ENCODE measurements at regions not wholly inside any gene's neighbourhood (a gene's known extent, or its start where the extent isn't known, plus 50 kb on each side); places are given as distances from the start of the nearest gene placed in this dataset.

GRCh38 chr1:207234690-207235089 is 86.8 kb upstream of the CD55 start:
- TF ChIP-seq CTCF (IDR thresholded peaks at IDR 0.05) (no peak), POLR2AphosphoS5 (IDR thresholded peaks at IDR 0.05) (no peak), POLR2A (IDR thresholded peaks at IDR 0.05) (no peak)
